SK-N-SH (cell line): ENCODE measurements at regions not wholly inside any gene's neighbourhood (a gene's known extent, or its start where the extent isn't known, plus 50 kb on each side); places are given as distances from the start of the nearest gene placed in this dataset.

Source experiments
- ELF1 ChIP-seq: IDR thresholded peaks from 2 replicates; pipeline ENCODE4 v1.4.0; 2012
- NRF1 ChIP-seq: IDR thresholded peaks from 2 replicates; pipeline ENCODE4 v1.6.1; 2012; ENCODE audit warnings: low read depth, mild to moderate bottlenecking, low read length
- POLR2AphosphoS5 ChIP-seq: IDR thresholded peaks from 2 replicates; pipeline ENCODE4 v1.6.1; 2012; ENCODE audit warnings: low read depth, low read length
- TEAD4 ChIP-seq: IDR thresholded peaks from 2 replicates; pipeline ENCODE4 v1.4.0; 2012; ENCODE audit warnings: mild to moderate bottlenecking, borderline replicate concordance; ENCODE audit not compliant: insufficient read depth
- YY1 ChIP-seq: IDR thresholded peaks from 2 replicates; pipeline ENCODE4 v1.4.0; 2012; ENCODE audit warnings: low read depth, mild to moderate bottlenecking
- TF ChIP-seq, protein P1 (sequence below): fragments of 200-600 bp; sonication (generic); IDR thresholded peaks from 2 replicates; pipeline ENCODE4 v1.6.1; 2017; ENCODE audit warnings: antibody characterized with exemption, mild to moderate bottlenecking, moderate library complexity
- TF ChIP-seq, protein P2 (sequence below): IDR thresholded peaks from 2 replicates; pipeline ENCODE4 v1.4.0; 2012; ENCODE audit warnings: low read depth
- TF ChIP-seq, protein P3 (sequence below): fragments of 150-350 bp; IDR thresholded peaks from 2 replicates; pipeline ENCODE4 v1.6.1; 2017; ENCODE audit warnings: antibody characterized with exemption, low read length, low read depth, borderline replicate concordance

DNA sequence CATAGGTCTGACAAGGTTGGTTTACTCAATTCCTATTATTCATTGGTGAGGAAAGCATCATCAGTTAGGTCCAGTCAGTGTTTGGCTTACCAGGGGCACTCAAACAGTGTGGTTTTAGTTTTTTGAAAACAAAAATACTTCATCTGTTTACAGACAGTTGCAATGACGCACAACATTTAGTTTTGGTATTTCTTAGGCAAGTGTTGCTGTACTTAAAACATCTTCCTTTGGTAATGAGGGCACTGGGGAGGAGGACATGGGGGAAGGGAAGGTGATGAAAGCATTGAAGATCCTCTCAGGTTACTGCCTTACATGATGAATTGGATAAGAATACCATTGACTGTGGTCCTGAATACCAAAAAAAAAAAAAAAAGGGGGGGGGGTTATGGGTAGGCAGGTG, 93.7 kb upstream of the MAOA start:
- TF ChIP-seq YY1, result no peak
- TF ChIP-seq, protein P1, sequence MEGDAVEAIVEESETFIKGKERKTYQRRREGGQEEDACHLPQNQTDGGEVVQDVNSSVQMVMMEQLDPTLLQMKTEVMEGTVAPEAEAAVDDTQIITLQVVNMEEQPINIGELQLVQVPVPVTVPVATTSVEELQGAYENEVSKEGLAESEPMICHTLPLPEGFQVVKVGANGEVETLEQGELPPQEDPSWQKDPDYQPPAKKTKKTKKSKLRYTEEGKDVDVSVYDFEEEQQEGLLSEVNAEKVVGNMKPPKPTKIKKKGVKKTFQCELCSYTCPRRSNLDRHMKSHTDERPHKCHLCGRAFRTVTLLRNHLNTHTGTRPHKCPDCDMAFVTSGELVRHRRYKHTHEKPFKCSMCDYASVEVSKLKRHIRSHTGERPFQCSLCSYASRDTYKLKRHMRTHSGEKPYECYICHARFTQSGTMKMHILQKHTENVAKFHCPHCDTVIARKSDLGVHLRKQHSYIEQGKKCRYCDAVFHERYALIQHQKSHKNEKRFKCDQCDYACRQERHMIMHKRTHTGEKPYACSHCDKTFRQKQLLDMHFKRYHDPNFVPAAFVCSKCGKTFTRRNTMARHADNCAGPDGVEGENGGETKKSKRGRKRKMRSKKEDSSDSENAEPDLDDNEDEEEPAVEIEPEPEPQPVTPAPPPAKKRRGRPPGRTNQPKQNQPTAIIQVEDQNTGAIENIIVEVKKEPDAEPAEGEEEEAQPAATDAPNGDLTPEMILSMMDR, result no peak
- TF ChIP-seq, protein P2, sequence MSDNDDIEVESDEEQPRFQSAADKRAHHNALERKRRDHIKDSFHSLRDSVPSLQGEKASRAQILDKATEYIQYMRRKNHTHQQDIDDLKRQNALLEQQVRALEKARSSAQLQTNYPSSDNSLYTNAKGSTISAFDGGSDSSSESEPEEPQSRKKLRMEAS, result no peak
- no peak for TF ChIP-seq ELF1
- TF ChIP-seq TEAD4, result no peak
- TF ChIP-seq NRF1, result no peak
- no peak for TF ChIP-seq POLR2AphosphoS5
- TF ChIP-seq, protein P3, sequence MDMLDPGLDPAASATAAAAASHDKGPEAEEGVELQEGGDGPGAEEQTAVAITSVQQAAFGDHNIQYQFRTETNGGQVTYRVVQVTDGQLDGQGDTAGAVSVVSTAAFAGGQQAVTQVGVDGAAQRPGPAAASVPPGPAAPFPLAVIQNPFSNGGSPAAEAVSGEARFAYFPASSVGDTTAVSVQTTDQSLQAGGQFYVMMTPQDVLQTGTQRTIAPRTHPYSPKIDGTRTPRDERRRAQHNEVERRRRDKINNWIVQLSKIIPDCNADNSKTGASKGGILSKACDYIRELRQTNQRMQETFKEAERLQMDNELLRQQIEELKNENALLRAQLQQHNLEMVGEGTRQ, result no peak
